GM23248 (cell line): ENCODE measurements at regions not wholly inside any gene's neighbourhood (a gene's known extent, or its start where the extent isn't known, plus 50 kb on each side); places are given as distances from the start of the nearest gene placed in this dataset.

Experiments
- DNase-seq: peaks from one replicate; pipeline ENCODE4 v3.0.0-alpha.2; 2015
- H2AFZ ChIP-seq: fragments of 200-600 bp; sonication (generic); 2 replicates; pipeline ENCODE4 v1.6.1; 2016; ENCODE audit warnings: antibody characterized with exemption
- H3F3A ChIP-seq: fragments of 200-600 bp; sonication (generic); 2 replicates; pipeline ENCODE4 v1.6.1; 2016; ENCODE audit warnings: mild to moderate bottlenecking, antibody characterized with exemption, mixed run types; ENCODE audit not compliant: insufficient read depth
- H3K27ac ChIP-seq: fragments of 200-600 bp; sonication (generic); 2 replicates; pipeline ENCODE4 v1.5.1; 2016; ENCODE audit warnings: mild to moderate bottlenecking
- H3K27me3 ChIP-seq: fragments of 200-600 bp; sonication (generic); replicated peaks from 2 replicates; pipeline ENCODE4 v1.6.1; 2016; ENCODE audit warnings: mild to moderate bottlenecking; ENCODE audit not compliant: insufficient read depth
- H3K36me3 ChIP-seq: fragments of 200-600 bp; sonication (generic); 2 replicates; pipeline ENCODE4 v1.6.1; 2016; ENCODE audit warnings: low read depth, mild to moderate bottlenecking
- H3K4me1 ChIP-seq: fragments of 200-600 bp; sonication (generic); 2 replicates; pipeline ENCODE4 v1.6.1; 2016; ENCODE audit warnings: mild to moderate bottlenecking; ENCODE audit not compliant: insufficient read depth
- H3K4me2 ChIP-seq: fragments of 200-600 bp; sonication (generic); one replicate; pipeline ENCODE4 v1.6.1; 2016; ENCODE audit warnings: mild to moderate bottlenecking; ENCODE audit not compliant: unreplicated experiment
- H3K4me3 ChIP-seq: fragments of 200-600 bp; sonication (generic); 2 replicates; pipeline ENCODE4 v1.5.1; 2016; ENCODE audit warnings: mild to moderate bottlenecking
- H3K79me2 ChIP-seq: fragments of 200-600 bp; sonication (generic); 2 replicates; pipeline ENCODE4 v1.6.1; 2016; ENCODE audit warnings: mild to moderate bottlenecking; ENCODE audit not compliant: insufficient read depth
- H3K9ac ChIP-seq: fragments of 200-600 bp; sonication (generic); 2 replicates; pipeline ENCODE4 v1.6.1; 2016; ENCODE audit warnings: mild to moderate bottlenecking
- H3K9me2 ChIP-seq: fragments of 200-600 bp; sonication (generic); 2 replicates; pipeline ENCODE4 v1.6.1; 2016; ENCODE audit warnings: mixed run types, mild to moderate bottlenecking, moderate library complexity; ENCODE audit not compliant: insufficient read depth
- H3K9me3 ChIP-seq: fragments of 200-600 bp; sonication (generic); one replicate; pipeline ENCODE4 v1.6.1; 2017; ENCODE audit warnings: low read depth
- H4K20me1 ChIP-seq: fragments of 200-600 bp; sonication (generic); 2 replicates; pipeline ENCODE4 v1.6.0; 2016; ENCODE audit not compliant: insufficient read depth
- EZH2 ChIP-seq: fragments of 200-600 bp; sonication (generic); IDR thresholded peaks from 2 replicates; pipeline ENCODE4 v1.6.1; 2018; ENCODE audit warnings: antibody characterized with exemption, mild to moderate bottlenecking; ENCODE audit not compliant: insufficient read depth, poor library complexity, severe bottlenecking
- EZH2phosphoT487 ChIP-seq: fragments of 200-600 bp; sonication (generic); IDR thresholded peaks from 2 replicates; pipeline ENCODE4 v1.6.1; 2018; ENCODE audit warnings: antibody characterized with exemption, moderate library complexity, mild to moderate bottlenecking, low read depth; ENCODE audit not compliant: insufficient read depth
- WGBS, 2 experiments: methylation state at CpG; one replicate each; pipeline ENCODE4 v1.1.6; 2015 to 2017; ENCODE audit warnings: low lambda C conversion rate in 2 of 2, low coverage in 1 of 2; ENCODE audit errors: missing lambda C conversion rate in 2 of 2; 5-methylcytosine and 5-hydroxymethylcytosine counted together
- in situ Hi-C: fragments of 300-500 bp; cut with MboI; formaldehyde crosslinking; loops from 2 replicates; pipeline ENCODE4 v1.15.0; 2020

GRCh38 chrX:40189637-40190036, 91.9 kb upstream of the BCOR start:
- DNase-seq: peak; percentile 18
- no peak for TF ChIP-seq EZH2
- Histone ChIP-seq H3K4me2 (no peak overlapping the region), H3K9ac (peak overlapping the region; percentile 40; the same call in 1 of the 2 replicates), H3K27ac (no peak overlapping the region), H3K79me2 (no peaks in the 10 kb centered on the region), H3K27me3 (no peaks in the 10 kb centered on the region), H3K9me3 (no peaks in the 10 kb centered on the region), H4K20me1 (no peaks in the 10 kb centered on the region), H3F3A (no peaks in the 10 kb centered on the region; the same call in 1 of the 2 replicates), H2AFZ (no peak overlapping the region), H3K9me2 (no peaks in the 10 kb centered on the region), H3K36me3 (no peaks in the 10 kb centered on the region), H3K4me3 (no peak overlapping the region), H3K4me1 (peaks cover 7% of the 10 kb centered on the region)
- in situ Hi-C loops: no loop called here
- WGBS, 2 experiments: 37 to 38% methylated on average over 4 of the region's 4 CpGs

DNA sequence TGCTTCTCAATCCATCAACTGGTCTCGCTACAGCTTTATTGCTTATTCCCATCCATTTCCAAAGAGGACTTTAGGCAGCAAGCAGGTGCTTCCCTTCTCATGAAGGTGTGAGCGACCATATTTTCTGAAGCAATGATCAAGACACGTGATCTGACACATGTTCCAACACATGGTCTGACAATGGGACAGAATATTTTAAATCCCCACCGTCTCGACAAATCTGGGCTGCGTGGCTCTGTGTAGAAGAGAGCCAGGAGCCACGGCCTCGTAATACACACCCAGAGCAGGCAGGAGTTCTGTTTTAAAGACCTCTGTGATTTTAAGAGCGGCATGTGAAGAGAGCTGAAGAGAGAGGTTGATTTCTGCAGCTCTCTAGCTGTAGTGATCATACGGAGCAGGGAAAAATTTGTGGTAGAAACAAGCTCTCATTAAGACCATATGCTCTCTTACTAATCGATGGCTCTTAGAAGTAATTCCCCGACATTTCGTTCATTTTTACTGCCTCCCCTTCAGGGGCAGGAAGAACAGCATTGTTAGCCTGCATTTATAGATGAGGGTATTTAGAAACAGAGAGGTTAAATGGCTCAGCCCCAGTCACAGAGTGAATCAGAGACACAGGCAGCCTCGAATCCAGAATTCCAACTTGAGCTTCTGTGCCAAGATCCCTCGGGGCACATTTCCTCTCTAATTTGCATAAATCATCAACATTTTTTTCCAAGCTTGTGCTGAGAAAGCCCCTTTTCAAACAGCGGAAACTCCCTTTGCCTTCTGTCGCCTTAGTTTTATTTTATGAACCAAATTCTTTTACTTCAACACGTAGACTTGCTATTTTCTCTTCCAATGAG, 91.0 kb upstream of the BCOR start:
- in situ Hi-C loops: no loop called here
- Histone ChIP-seq H3K79me2 (no peaks in the 10 kb centered on the region), H3K4me3 (no peak overlapping the region; the same call in 1 of the 2 replicates), H3F3A (no peaks in the 10 kb centered on the region; the same call in 1 of the 2 replicates), H3K9ac (peak overlapping the region; percentile 40; the same call in 1 of the 2 replicates), H3K4me1 (peaks cover 7% of the 10 kb centered on the region), H2AFZ (peak overlapping the region; percentile 74), H3K9me2 (no peaks in the 10 kb centered on the region), H3K4me2 (peak overlapping the region; percentile 73), H3K27ac (peak overlapping the region; percentile 21; the same call in 1 of the 2 replicates), H3K36me3 (no peaks in the 10 kb centered on the region), H3K27me3 (no peaks in the 10 kb centered on the region), H3K9me3 (no peaks in the 10 kb centered on the region), H4K20me1 (no peaks in the 10 kb centered on the region)
- TF ChIP-seq EZH2phosphoT487 (no peak), EZH2 (no peak)
- peak; percentile 70 for DNase-seq
- 11 to 12% methylated on average over 18 of the region's 18 CpGs for WGBS, 2 experiments

DNA sequence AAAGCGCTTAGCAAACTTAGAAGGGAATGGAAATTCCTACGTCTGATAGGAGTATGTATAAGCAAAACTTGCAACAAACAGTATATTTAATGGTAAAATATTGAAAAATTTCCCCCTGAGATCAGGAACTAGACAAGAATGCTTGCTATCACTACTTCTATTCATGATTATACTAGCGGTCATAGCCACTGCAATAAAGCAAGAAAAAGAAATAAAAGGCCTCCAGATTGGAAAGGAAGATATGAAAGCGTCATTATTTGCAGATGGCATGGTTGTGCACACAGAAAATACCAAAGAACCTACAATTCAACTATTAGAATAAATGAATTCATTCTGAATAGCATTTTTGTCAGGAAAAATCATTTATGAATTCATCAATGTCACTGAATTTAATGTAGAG, 87.2 kb upstream of the BCOR start:
- H3K36me3 ChIP-seq: no peaks in the 10 kb centered on the region
- no peak overlapping the region for H3K27ac ChIP-seq
- H2AFZ ChIP-seq: no peak overlapping the region
- WGBS, 2 experiments: 85 to 88% methylated on average over 4 of the region's 4 CpGs
- H3K79me2 ChIP-seq: no peaks in the 10 kb centered on the region
- in situ Hi-C loops: no loop called here
- DNase-seq: no peak
- no peaks in the 10 kb centered on the region for H3K9me2 ChIP-seq
- TF ChIP-seq EZH2 (no peak), EZH2phosphoT487 (no peak)
- H3K9ac ChIP-seq: no peak overlapping the region
- H3K4me2 ChIP-seq: no peak overlapping the region
- H3F3A ChIP-seq: no peaks in the 10 kb centered on the region; the same call in 1 of the 2 replicates
- no peaks in the 10 kb centered on the region for H4K20me1 ChIP-seq
- no peak overlapping the region for H3K4me3 ChIP-seq
- peaks cover 7% of the 10 kb centered on the region for H3K4me1 ChIP-seq
- no peaks in the 10 kb centered on the region for H3K27me3 ChIP-seq
- H3K9me3 ChIP-seq: no peaks in the 10 kb centered on the region

GRCh38 chrX:40182615-40183014, 84.9 kb upstream of the BCOR start:
- Histone ChIP-seq H3K9me3 (no peaks in the 10 kb centered on the region), H2AFZ (no peak overlapping the region), H3K4me1 (no peaks in the 10 kb centered on the region), H3K4me3 (no peak overlapping the region), H3K79me2 (no peaks in the 10 kb centered on the region), H3K9ac (no peak overlapping the region), H3K27me3 (no peaks in the 10 kb centered on the region), H3K4me2 (no peak overlapping the region), H3K27ac (no peak overlapping the region), H4K20me1 (no peaks in the 10 kb centered on the region), H3K9me2 (no peaks in the 10 kb centered on the region), H3K36me3 (no peaks in the 10 kb centered on the region), H3F3A (no peaks in the 10 kb centered on the region)
- in situ Hi-C loops: no loop called here
- TF ChIP-seq EZH2phosphoT487: no peak
- TF ChIP-seq EZH2: no peak
- 10 to 15% methylated on average over 2 of the region's 2 CpGs for WGBS, 2 experiments
- DNase-seq: no peak
